ENCODE measurements at regions not wholly inside any gene's neighbourhood (a gene's known extent, or its start where the extent isn't known, plus 50 kb on each side); places are given as distances from the start of the nearest gene placed in this dataset.

DNA sequence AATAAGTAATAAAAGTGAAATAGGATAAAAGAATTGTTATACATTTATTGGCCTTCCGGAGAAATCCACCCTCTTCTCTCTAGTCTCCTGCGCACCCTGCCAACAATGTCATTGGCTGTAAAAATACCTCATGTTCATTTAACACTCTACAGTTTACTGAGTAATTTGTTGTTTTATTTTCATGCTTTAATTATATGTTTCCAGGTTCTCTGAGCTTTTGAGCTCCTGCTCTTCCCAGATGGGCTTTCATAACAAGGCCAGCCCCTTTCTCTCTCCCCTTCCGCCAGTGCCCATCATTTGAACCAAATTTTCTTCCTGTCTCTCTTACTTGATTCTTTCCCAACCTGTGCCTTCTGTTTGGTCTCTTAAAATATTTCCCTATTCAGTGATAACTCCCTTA, 144.6 kb upstream of the PRSS1 start (continued):
- TF ChIP-seq ZNF331 (CRISPR knock-in tag; IDR thresholded peaks at IDR 0.05; ENCODE audit: low read depth) (no peak), ZNF114 (CRISPR knock-in tag; IDR thresholded peaks at IDR 0.05) (no peak), EZH2 (IDR thresholded peaks at IDR 0.05; ENCODE audit: low read depth, unreplicated experiment) (no peak), POLR2AphosphoS5 (IDR thresholded peaks at IDR 0.05; ENCODE audit: low read depth) (no peak), STAT1 (IDR thresholded peaks at IDR 0.05; ENCODE audit: unreplicated experiment) (no peak), CREB1 (CRISPR knock-in tag; IDR thresholded peaks at IDR 0.05; ENCODE audit: low read depth) (no peak)
- TF ChIP-seq, protein P1, sequence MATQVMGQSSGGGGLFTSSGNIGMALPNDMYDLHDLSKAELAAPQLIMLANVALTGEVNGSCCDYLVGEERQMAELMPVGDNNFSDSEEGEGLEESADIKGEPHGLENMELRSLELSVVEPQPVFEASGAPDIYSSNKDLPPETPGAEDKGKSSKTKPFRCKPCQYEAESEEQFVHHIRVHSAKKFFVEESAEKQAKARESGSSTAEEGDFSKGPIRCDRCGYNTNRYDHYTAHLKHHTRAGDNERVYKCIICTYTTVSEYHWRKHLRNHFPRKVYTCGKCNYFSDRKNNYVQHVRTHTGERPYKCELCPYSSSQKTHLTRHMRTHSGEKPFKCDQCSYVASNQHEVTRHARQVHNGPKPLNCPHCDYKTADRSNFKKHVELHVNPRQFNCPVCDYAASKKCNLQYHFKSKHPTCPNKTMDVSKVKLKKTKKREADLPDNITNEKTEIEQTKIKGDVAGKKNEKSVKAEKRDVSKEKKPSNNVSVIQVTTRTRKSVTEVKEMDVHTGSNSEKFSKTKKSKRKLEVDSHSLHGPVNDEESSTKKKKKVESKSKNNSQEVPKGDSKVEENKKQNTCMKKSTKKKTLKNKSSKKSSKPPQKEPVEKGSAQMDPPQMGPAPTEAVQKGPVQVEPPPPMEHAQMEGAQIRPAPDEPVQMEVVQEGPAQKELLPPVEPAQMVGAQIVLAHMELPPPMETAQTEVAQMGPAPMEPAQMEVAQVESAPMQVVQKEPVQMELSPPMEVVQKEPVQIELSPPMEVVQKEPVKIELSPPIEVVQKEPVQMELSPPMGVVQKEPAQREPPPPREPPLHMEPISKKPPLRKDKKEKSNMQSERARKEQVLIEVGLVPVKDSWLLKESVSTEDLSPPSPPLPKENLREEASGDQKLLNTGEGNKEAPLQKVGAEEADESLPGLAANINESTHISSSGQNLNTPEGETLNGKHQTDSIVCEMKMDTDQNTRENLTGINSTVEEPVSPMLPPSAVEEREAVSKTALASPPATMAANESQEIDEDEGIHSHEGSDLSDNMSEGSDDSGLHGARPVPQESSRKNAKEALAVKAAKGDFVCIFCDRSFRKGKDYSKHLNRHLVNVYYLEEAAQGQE (IDR thresholded peaks at IDR 0.05; ENCODE audit: unreplicated experiment) = no peak
- TF ChIP-seq, protein P2, sequence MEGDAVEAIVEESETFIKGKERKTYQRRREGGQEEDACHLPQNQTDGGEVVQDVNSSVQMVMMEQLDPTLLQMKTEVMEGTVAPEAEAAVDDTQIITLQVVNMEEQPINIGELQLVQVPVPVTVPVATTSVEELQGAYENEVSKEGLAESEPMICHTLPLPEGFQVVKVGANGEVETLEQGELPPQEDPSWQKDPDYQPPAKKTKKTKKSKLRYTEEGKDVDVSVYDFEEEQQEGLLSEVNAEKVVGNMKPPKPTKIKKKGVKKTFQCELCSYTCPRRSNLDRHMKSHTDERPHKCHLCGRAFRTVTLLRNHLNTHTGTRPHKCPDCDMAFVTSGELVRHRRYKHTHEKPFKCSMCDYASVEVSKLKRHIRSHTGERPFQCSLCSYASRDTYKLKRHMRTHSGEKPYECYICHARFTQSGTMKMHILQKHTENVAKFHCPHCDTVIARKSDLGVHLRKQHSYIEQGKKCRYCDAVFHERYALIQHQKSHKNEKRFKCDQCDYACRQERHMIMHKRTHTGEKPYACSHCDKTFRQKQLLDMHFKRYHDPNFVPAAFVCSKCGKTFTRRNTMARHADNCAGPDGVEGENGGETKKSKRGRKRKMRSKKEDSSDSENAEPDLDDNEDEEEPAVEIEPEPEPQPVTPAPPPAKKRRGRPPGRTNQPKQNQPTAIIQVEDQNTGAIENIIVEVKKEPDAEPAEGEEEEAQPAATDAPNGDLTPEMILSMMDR (conservative IDR thresholded peaks at IDR 0.05; ENCODE audit: low read depth in 2 of 2) = no peak

DNA sequence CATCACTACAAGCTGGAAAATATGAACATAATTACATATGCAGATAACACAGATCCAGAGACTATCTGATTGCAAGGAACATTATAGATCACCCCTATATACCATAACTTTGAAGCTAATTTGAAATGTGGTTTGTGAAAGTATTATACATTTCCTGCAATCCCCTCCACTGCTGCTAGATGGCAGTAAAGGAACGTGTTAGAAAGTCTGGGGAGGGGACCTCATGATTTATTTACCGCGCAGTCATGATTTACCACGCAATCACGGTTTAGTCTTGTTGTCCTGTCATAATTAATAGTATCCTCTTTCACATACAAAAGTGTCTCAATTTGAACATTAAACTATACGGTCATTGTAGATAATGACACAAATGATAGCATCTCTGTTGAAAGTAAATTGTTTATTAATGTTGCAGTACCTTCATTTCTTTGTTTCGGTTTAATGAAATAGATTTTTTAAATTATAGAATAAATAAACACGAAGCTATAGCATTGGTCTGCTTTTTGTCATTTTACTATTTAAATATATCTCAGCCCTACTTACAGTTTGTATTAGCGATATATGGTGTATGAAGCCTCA, 145.3 kb upstream of the PRSS1 start:
- ATAC-seq (no peak; the same call in 2 of the 3 replicates), DNase-seq (ENCODE audit: low spot score) (peak; percentile 81)
- no peak overlapping the region for H3K27ac ChIP-seq (ENCODE audit: low read depth)
- no peak overlapping the region for H2AFZ ChIP-seq
- H3K9me2 ChIP-seq (ENCODE audit: insufficient read depth) = no peaks in the 10 kb centered on the region
- peaks cover 2% of the 10 kb centered on the region for H3K27me3 Mint-ChIP-seq (ENCODE audit: insufficient read depth, low read depth, poor library complexity)
- H3K4me3 ChIP-seq = no peak overlapping the region
- H4K20me1 ChIP-seq (replicated peaks; ENCODE audit: insufficient read depth) = no peaks in the 10 kb centered on the region
- H3K4me1 ChIP-seq (ENCODE audit: insufficient read depth) = no peaks in the 10 kb centered on the region
- H3F3A ChIP-seq (replicated peaks; ENCODE audit: low read depth) = no peaks in the 10 kb centered on the region
- H3K36me3 ChIP-seq (ENCODE audit: insufficient read depth) = no peaks in the 10 kb centered on the region
- no peaks in the 10 kb centered on the region for H3K4me1 Mint-ChIP-seq
- no peaks in the 10 kb centered on the region for H3K79me2 ChIP-seq (replicated peaks; ENCODE audit: insufficient read depth)
- no peaks in the 10 kb centered on the region for H3K36me3 Mint-ChIP-seq (ENCODE audit: low read depth)
- TF ChIP-seq CREB1 (CRISPR knock-in tag; IDR thresholded peaks at IDR 0.05; ENCODE audit: low read depth) = no peak
- no peak for TF ChIP-seq ZNF331 (CRISPR knock-in tag; IDR thresholded peaks at IDR 0.05; ENCODE audit: low read depth)
- no peak for TF ChIP-seq POLR2AphosphoS5 (IDR thresholded peaks at IDR 0.05; ENCODE audit: low read depth)
- TF ChIP-seq, protein P2 (conservative IDR thresholded peaks at IDR 0.05; ENCODE audit: low read depth in 2 of 2) = peak; percentile 85 to 92
- no peak for TF ChIP-seq NANOG (IDR thresholded peaks at IDR 0.05; ENCODE audit: borderline replicate concordance)
- TF ChIP-seq, protein P3, sequence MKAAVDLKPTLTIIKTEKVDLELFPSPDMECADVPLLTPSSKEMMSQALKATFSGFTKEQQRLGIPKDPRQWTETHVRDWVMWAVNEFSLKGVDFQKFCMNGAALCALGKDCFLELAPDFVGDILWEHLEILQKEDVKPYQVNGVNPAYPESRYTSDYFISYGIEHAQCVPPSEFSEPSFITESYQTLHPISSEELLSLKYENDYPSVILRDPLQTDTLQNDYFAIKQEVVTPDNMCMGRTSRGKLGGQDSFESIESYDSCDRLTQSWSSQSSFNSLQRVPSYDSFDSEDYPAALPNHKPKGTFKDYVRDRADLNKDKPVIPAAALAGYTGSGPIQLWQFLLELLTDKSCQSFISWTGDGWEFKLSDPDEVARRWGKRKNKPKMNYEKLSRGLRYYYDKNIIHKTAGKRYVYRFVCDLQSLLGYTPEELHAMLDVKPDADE (IDR thresholded peaks at IDR 0.05) = no peak
- no peak for TF ChIP-seq JUNB (IDR thresholded peaks at IDR 0.05; ENCODE audit: unreplicated experiment)
- H3K9me3 Mint-ChIP-seq = no peaks in the 10 kb centered on the region; the same call in 2 of the 3 replicates
- H3K4me3 Mint-ChIP-seq = no peak overlapping the region
- no peaks in the 10 kb centered on the region for H3K27me3 ChIP-seq (ENCODE audit: insufficient read depth)
- no peak overlapping the region for H3K27ac Mint-ChIP-seq
- H3K4me2 ChIP-seq = no peak overlapping the region

Data from GM23338 (cell line).